DND-41 (cell line): ENCODE measurements at regions not wholly inside any gene's neighbourhood (a gene's known extent, or its start where the extent isn't known, plus 50 kb on each side); places are given as distances from the start of the nearest gene placed in this dataset.

Source experiments
- EZH2 ChIP-seq: IDR thresholded peaks from 3 replicates; pipeline ENCODE4 v1.6.1; 2012; ENCODE audit warnings: borderline replicate concordance, low read depth, mild to moderate bottlenecking, moderate library complexity, low read length, inconsistent platforms; ENCODE audit not compliant: severe bottlenecking
- TF ChIP-seq, protein P1 (sequence below): IDR thresholded peaks from 2 replicates; pipeline ENCODE4 v1.5.1; 2012; ENCODE audit warnings: borderline replicate concordance, low read length, moderate library complexity, mild to moderate bottlenecking; ENCODE audit not compliant: poor library complexity, severe bottlenecking; ENCODE audit errors: extremely low read depth

- TF ChIP-seq, protein P1, sequence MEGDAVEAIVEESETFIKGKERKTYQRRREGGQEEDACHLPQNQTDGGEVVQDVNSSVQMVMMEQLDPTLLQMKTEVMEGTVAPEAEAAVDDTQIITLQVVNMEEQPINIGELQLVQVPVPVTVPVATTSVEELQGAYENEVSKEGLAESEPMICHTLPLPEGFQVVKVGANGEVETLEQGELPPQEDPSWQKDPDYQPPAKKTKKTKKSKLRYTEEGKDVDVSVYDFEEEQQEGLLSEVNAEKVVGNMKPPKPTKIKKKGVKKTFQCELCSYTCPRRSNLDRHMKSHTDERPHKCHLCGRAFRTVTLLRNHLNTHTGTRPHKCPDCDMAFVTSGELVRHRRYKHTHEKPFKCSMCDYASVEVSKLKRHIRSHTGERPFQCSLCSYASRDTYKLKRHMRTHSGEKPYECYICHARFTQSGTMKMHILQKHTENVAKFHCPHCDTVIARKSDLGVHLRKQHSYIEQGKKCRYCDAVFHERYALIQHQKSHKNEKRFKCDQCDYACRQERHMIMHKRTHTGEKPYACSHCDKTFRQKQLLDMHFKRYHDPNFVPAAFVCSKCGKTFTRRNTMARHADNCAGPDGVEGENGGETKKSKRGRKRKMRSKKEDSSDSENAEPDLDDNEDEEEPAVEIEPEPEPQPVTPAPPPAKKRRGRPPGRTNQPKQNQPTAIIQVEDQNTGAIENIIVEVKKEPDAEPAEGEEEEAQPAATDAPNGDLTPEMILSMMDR: no peak
- TF ChIP-seq EZH2: no peak
Observed at GRCh38 chr17:6361733-6362132, 73.2 kb downstream of the AIPL1 start.
